H1 (cell line): ENCODE measurements at regions not wholly inside any gene's neighbourhood (a gene's known extent, or its start where the extent isn't known, plus 50 kb on each side); places are given as distances from the start of the nearest gene placed in this dataset.

Experiments
- CTCF ChIA-PET: fragments of 300-600 bp; sonication (Branson Sonifier 250); formaldehyde crosslinking; loops from one replicate; lab custom pipeline; 2021; ENCODE audit not compliant: partially characterized antibody; lab: Charles Lee
- POLR2A ChIA-PET: fragments of 300-600 bp; sonication (Branson Sonifier 250); formaldehyde crosslinking; loops from one replicate; lab custom pipeline; 2021; ENCODE audit warnings: inconsistent platforms; ENCODE audit not compliant: partially characterized antibody; lab: Charles Lee
- DNase-seq, 2 experiments: peaks; one replicate each; pipeline versions ENCODE4 v3.0.0 to v3.0.0-alpha.2; 2010 to 2022; ENCODE audit warnings: low spot score in 2 of 2, low read depth in 1 of 2, mixed read lengths in 1 of 2
- FAIRE-seq: peaks from 2 replicates; lab custom pipeline; 2011; peaks lifted over from hg19 to GRCh38; lab: Jason Lieb, UNC
- H2AFZ ChIP-seq: 2 replicates; pipeline ENCODE4 v1.8.1; 2012; ENCODE audit warnings: low read length, inconsistent platforms
- H2AK5ac ChIP-seq: 2 replicates; pipeline ENCODE4 v1.6.1; 2013; ENCODE audit warnings: low read depth, low read length
- H2BK120ac ChIP-seq: replicated peaks from 2 replicates; pipeline ENCODE3; 2013; ENCODE audit warnings: low read depth, low read length, inconsistent platforms
- H2BK12ac ChIP-seq: 2 replicates; pipeline ENCODE4 v1.6.1; 2013; ENCODE audit warnings: low read depth, low read length
- H2BK15ac ChIP-seq: 2 replicates; pipeline ENCODE4 v1.6.1; 2013; ENCODE audit warnings: low read length
- H2BK20ac ChIP-seq: 2 replicates; pipeline ENCODE4 v1.6.1; 2013; ENCODE audit warnings: low read length
- H2BK5ac ChIP-seq: 2 replicates; pipeline ENCODE4 v1.6.1; 2013; ENCODE audit warnings: low read depth, low read length
- H3K14ac ChIP-seq: 2 replicates; pipeline ENCODE4 v1.6.1; 2013; ENCODE audit warnings: inconsistent platforms; ENCODE audit not compliant: insufficient read length
- H3K18ac ChIP-seq: 2 replicates; pipeline ENCODE4 v1.6.1; 2013; ENCODE audit warnings: low read length; ENCODE audit errors: extremely low read depth
- H3K23ac ChIP-seq: 2 replicates; pipeline ENCODE4 v1.6.1; 2013; ENCODE audit warnings: inconsistent platforms; ENCODE audit not compliant: insufficient read length
- H3K23me2 ChIP-seq: 2 replicates; pipeline ENCODE4 v1.6.1; 2013; ENCODE audit warnings: low read depth, low read length
- H3K27ac ChIP-seq: 2 replicates; pipeline ENCODE4 v1.6.1; 2011; ENCODE audit warnings: low read depth, low read length, inconsistent platforms
- H3K27me3 ChIP-seq, 4 experiments: replicated peaks in 1 of 4; 1 replicate in 1 of 4; 2 replicates in 3 of 4; pipeline versions ENCODE4 v1.6.1 to v1.8.1; 2011 to 2013; ENCODE audit warnings: low read length in 3 of 4, mild to moderate bottlenecking in 3 of 4, inconsistent platforms in 2 of 4, mixed read lengths in 2 of 4, moderate library complexity in 1 of 4; ENCODE audit not compliant: control insufficient read depth in 3 of 4, insufficient read depth in 3 of 4; ENCODE audit errors: extremely low read depth in 1 of 4
- H3K36me3 ChIP-seq, 4 experiments: 2 replicates each; pipeline versions ENCODE4 v1.6.1 to v1.8.1; 2011 to 2013; ENCODE audit warnings: mild to moderate bottlenecking in 4 of 4, low read length in 3 of 4, moderate library complexity in 2 of 4, control low read depth in 1 of 4, inconsistent platforms in 1 of 4; ENCODE audit not compliant: insufficient read depth in 4 of 4, control insufficient read depth in 2 of 4
- H3K4ac ChIP-seq: replicated peaks from 2 replicates; pipeline ENCODE3; 2013; ENCODE audit warnings: low read length, low read depth, mixed read lengths, inconsistent platforms; ENCODE audit not compliant: insufficient read length
- H3K4me1 ChIP-seq, 4 experiments: replicated peaks in 1 of 4; 1 replicate in 1 of 4; 2 replicates in 3 of 4; pipeline versions ENCODE4 v1.6.1 to v1.8.1; 2011 to 2013; ENCODE audit warnings: low read length in 3 of 4, inconsistent platforms in 2 of 4, mixed read lengths in 1 of 4; ENCODE audit not compliant: insufficient read depth in 4 of 4, control insufficient read depth in 3 of 4
- H3K4me2 ChIP-seq, 2 experiments: 2 replicates each; pipeline versions ENCODE4 v1.6.1 to v1.8.1; 2011 to 2013; ENCODE audit warnings: low read depth in 2 of 2, low read length in 2 of 2, control low read depth in 1 of 2, inconsistent platforms in 1 of 2, mild to moderate bottlenecking in 1 of 2; ENCODE audit not compliant: insufficient read depth in 1 of 2
- H3K4me3 ChIP-seq, 4 experiments: fragments of 200-600, 300-600 bp in 1 of 4; sonication (generic), shearing (Covaris generic), sonication (Bioruptor Twin) in 1 of 4; 2 replicates each; pipeline versions ENCODE4 v1.5.1 to v1.8.1; 2011 to 2016; ENCODE audit warnings: low read length in 4 of 4, low read depth in 3 of 4, control low read depth in 2 of 4, inconsistent platforms in 2 of 4, mild to moderate bottlenecking in 2 of 4, mixed read lengths in 1 of 4, moderate library complexity in 1 of 4; ENCODE audit not compliant: insufficient read depth in 2 of 4; ENCODE audit errors: extremely low read depth in 1 of 4
- H3K56ac ChIP-seq: replicated peaks from 2 replicates; pipeline ENCODE3; 2013; ENCODE audit warnings: low read depth, mild to moderate bottlenecking, mixed read lengths, low read length, inconsistent platforms; ENCODE audit not compliant: insufficient read length
- H3K79me1 ChIP-seq: 2 replicates; pipeline ENCODE4 v1.6.1; 2013; ENCODE audit warnings: low read depth, low read length, control low read depth
- H3K79me2 ChIP-seq, 2 experiments: 2 replicates each; pipeline versions ENCODE4 v1.6.1 to v1.8.1; 2012 to 2013; ENCODE audit warnings: low read length in 2 of 2, mild to moderate bottlenecking in 2 of 2, inconsistent platforms in 1 of 2; ENCODE audit not compliant: insufficient read depth in 2 of 2, control insufficient read depth in 1 of 2
- H3K9ac ChIP-seq, 4 experiments: replicated peaks in 1 of 4; 1 replicate in 1 of 4; 2 replicates in 3 of 4; pipeline versions ENCODE4 v1.6.1 to v1.8.1; 2011 to 2013; ENCODE audit warnings: low read depth in 3 of 4, low read length in 3 of 4, control low read depth in 2 of 4, mild to moderate bottlenecking in 2 of 4, moderate library complexity in 2 of 4, inconsistent platforms in 1 of 4; ENCODE audit errors: extremely low read depth in 1 of 4
- H3K9me3 ChIP-seq, 2 experiments: 2 replicates each; pipeline versions ENCODE4 v1.6.1 to v1.8.1; 2012 to 2013; ENCODE audit warnings: mild to moderate bottlenecking in 2 of 2, moderate library complexity in 2 of 2, control low read depth in 1 of 2, inconsistent platforms in 1 of 2, low read depth in 1 of 2, low read length in 1 of 2, mixed read lengths in 1 of 2; ENCODE audit not compliant: insufficient read depth in 2 of 2
- H4K20me1 ChIP-seq, 2 experiments: replicated peaks in 1 of 2; 2 replicates each; pipeline versions ENCODE3 to v1.8.1; 2011 to 2013; ENCODE audit warnings: inconsistent platforms in 2 of 2, low read length in 2 of 2, mild to moderate bottlenecking in 1 of 2; ENCODE audit not compliant: insufficient read depth in 2 of 2, control insufficient read depth in 1 of 2
- H4K5ac ChIP-seq: 2 replicates; pipeline ENCODE4 v1.6.1; 2013; ENCODE audit warnings: low read length, low read depth, mixed read lengths, inconsistent platforms; ENCODE audit not compliant: insufficient read length
- H4K8ac ChIP-seq: 2 replicates; pipeline ENCODE4 v1.8.0; 2013; ENCODE audit warnings: mild to moderate bottlenecking, moderate library complexity, low read length, inconsistent platforms; ENCODE audit not compliant: insufficient read depth; ENCODE audit errors: extremely low read depth
- H4K91ac ChIP-seq: replicated peaks from 2 replicates; pipeline ENCODE3; 2013; ENCODE audit warnings: low read length, mixed read lengths, inconsistent platforms; ENCODE audit not compliant: insufficient read length
- CREB1 ChIP-seq: IDR thresholded peaks from 2 replicates; pipeline ENCODE4 v1.6.1; 2012; ENCODE audit warnings: inconsistent platforms
- GTF2F1 ChIP-seq: IDR thresholded peaks from 2 replicates; pipeline ENCODE4 v1.6.1; 2012; ENCODE audit warnings: low read depth, low read length, improper control_type of control experiment, borderline replicate concordance
- RBBP5 ChIP-seq: IDR thresholded peaks from 2 replicates; pipeline ENCODE4 v1.7.1; 2012; ENCODE audit warnings: low read depth, mild to moderate bottlenecking, inconsistent platforms, low read length, moderate library complexity, borderline replicate concordance
- SP1 ChIP-seq: IDR thresholded peaks from 2 replicates; pipeline ENCODE4 v1.6.1; 2011; ENCODE audit warnings: low read depth, low read length
- YY1 ChIP-seq: IDR thresholded peaks from 2 replicates; pipeline ENCODE4 v1.6.1; 2011; ENCODE audit warnings: low read depth, mild to moderate bottlenecking, low read length
- WGBS, 2 experiments: shearing (Covaris generic) in 1 of 2; methylation state at CpG; one replicate each; pipeline versions ENCODE4 v1.1.6 to v1.1.7; 2013 to 2015; ENCODE audit warnings: low lambda C conversion rate in 2 of 2, mixed read lengths in 2 of 2, inconsistent platforms in 1 of 2, low coverage in 1 of 2, missing lambda C conversion rate in 1 of 2; ENCODE audit not compliant: insufficient replicate concordance in 2 of 2, insufficient coverage in 1 of 2, insufficient read length in 1 of 2; ENCODE audit errors: extremely low coverage in 1 of 2, missing lambda C conversion rate in 1 of 2; 5-methylcytosine and 5-hydroxymethylcytosine counted together

- Histone ChIP-seq H2BK12ac (no peak overlapping the region), H3K4ac (no peak overlapping the region), H2BK20ac (no peak overlapping the region), H3K23me2 (peaks cover 6% of the 10 kb centered on the region; the same call in 1 of the 2 replicates), H3K27me3 (peaks cover 10 to 30% (median 20%) of the 10 kb centered on the region in 4 experiments), H4K20me1 (peaks cover 0 to 4% of the 10 kb centered on the region in 2 experiments), H2BK120ac (no peak overlapping the region), H3K18ac (no peak overlapping the region), H3K9me3 (no peaks in the 10 kb centered on the region), H2BK15ac (no peak overlapping the region), H4K5ac (no peak overlapping the region), H3K4me2 (no peak overlapping the region), H3K27ac (no peak overlapping the region), H2BK5ac (no peak overlapping the region), H3K14ac (no peak overlapping the region), H3K9ac (no peak overlapping the region), H3K56ac (no peak overlapping the region), H4K8ac (no peak overlapping the region), H3K79me1 (no peaks in the 10 kb centered on the region), H3K23ac (no peak overlapping the region), H3K79me2 (no peaks in the 10 kb centered on the region), H2AK5ac (no peak overlapping the region), H4K91ac (no peak overlapping the region), H3K4me1 (peaks cover 0 to 11% (median 2%) of the 10 kb centered on the region in 4 experiments; a peak in 5 of 7 replicates), H2AFZ (no peak overlapping the region), H3K4me3 (no peak overlapping the region), H3K36me3 (no peaks in the 10 kb centered on the region)
- no peak for TF ChIP-seq CREB1
- no peak for TF ChIP-seq GTF2F1
- TF ChIP-seq SP1 = no peak
- TF ChIP-seq YY1 = no peak
- TF ChIP-seq RBBP5 = no peak
- 91% methylated on average over 27 of the region's 33 CpGs; no CpG with 5 or more reads in 1 of the 2 experiments for WGBS, 2 experiments
- ChIA-PET CTCF (interaction anchor here (0.7 to 2.7 kb wide), 10 partner anchors 9 to 77 kb away, joined by 3 to 15 read pairs (median 4); no protein-coding TSS in a partner anchor), POLR2A (interaction anchor here (0.6 kb wide), 2 partner anchors 25 to 75 kb away, joined by 3 read pairs; no protein-coding TSS in a partner anchor)
- no peak for FAIRE-seq
- DNase-seq = no peak
These were observed 77.5 kb upstream of the GATA5 start for GRCh38 chr20:62553136-62553837.
